ENCODE measurements at regions not wholly inside any gene's neighbourhood (a gene's known extent, or its start where the extent isn't known, plus 50 kb on each side); places are given as distances from the start of the nearest gene placed in this dataset.

DNA sequence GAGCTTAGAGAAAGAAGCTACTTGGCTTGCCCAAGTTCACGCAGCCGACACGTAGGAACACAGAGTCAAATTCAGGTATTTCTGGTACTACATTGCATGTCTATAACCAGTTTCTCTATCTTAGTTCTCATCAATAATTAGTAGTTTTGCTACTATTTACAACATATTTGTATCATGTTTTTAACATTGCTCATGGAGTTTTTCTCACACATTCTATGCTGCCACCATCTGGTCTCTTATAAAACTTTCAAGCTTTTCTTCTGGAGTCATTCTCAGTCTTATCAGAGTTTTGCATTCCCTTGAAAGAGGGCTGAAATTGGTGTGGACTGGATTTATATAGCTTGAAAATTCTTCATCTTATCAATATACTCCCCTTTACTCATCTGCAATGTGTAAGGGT, 118.8 kb upstream of the PALMD start:
- ATAC-seq (ENCODE audit: low read depth) (no peak), DNase-seq (ENCODE audit: low spot score in 2 of 2) (no peak)
- H3K27me3 Mint-ChIP-seq, result peaks cover 2% of the 10 kb centered on the region
- no peak overlapping the region for H3K27ac Mint-ChIP-seq
- H3K9me3 Mint-ChIP-seq, result peaks cover 3% of the 10 kb centered on the region
- H3K4me1 Mint-ChIP-seq, result no peaks in the 10 kb centered on the region
- no peak overlapping the region for H3K4me3 Mint-ChIP-seq
- no peaks in the 10 kb centered on the region for H3K36me3 Mint-ChIP-seq

DNA sequence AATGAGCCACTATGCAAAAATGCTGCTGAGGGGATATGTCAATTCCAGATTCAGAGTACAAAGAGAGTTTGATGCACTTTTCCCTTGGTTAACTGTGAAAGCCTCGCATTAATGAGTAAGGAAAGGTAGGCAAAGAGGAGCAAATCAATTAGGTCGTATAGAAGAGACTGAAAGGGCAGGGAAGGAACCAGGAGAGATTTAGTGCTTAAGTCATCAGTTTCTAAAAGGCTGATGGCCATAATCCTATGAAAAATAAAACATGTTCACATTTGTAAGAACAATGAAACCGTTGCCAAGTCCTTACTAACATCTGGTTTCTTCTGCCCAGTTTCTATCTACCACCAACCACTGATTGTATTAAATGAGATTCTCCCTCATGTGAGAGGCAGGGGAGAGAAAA, 118.4 kb upstream of the PALMD start:
- Mint-ChIP-seq H3K27me3 (peaks cover 2% of the 10 kb centered on the region), H3K4me3 (no peak overlapping the region), H3K36me3 (no peaks in the 10 kb centered on the region), H3K27ac (no peak overlapping the region), H3K4me1 (no peaks in the 10 kb centered on the region), H3K9me3 (peaks cover 3% of the 10 kb centered on the region)
- DNase-seq (ENCODE audit: low spot score in 2 of 2) (no peak), ATAC-seq (ENCODE audit: low read depth) (no peak)

DNA sequence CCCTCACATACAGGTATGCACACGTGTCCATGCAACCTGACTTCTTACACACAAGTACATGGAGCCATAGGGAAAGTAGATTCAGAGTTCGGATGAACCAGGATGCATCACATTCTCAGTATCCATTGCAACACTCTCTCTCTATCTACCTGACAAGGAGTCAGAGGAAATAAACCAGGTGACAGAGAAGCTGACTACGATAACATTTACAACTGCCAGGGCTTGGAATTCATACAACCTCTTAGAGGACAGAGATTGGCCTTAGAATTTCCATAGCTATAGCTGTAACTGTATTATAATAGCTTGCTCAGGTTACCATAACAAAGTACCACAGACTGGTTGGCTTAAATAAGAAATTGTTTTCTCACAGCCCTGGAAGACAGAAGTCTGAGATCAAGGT, 116.9 kb upstream of the PALMD start:
- ATAC-seq (ENCODE audit: low read depth) (no peak), DNase-seq (ENCODE audit: low spot score in 2 of 2) (no peak)
- Mint-ChIP-seq H3K4me1 (no peaks in the 10 kb centered on the region), H3K36me3 (no peaks in the 10 kb centered on the region), H3K27ac (no peak overlapping the region), H3K9me3 (peaks cover 3% of the 10 kb centered on the region), H3K27me3 (peaks cover 2% of the 10 kb centered on the region), H3K4me3 (no peak overlapping the region)

DNA sequence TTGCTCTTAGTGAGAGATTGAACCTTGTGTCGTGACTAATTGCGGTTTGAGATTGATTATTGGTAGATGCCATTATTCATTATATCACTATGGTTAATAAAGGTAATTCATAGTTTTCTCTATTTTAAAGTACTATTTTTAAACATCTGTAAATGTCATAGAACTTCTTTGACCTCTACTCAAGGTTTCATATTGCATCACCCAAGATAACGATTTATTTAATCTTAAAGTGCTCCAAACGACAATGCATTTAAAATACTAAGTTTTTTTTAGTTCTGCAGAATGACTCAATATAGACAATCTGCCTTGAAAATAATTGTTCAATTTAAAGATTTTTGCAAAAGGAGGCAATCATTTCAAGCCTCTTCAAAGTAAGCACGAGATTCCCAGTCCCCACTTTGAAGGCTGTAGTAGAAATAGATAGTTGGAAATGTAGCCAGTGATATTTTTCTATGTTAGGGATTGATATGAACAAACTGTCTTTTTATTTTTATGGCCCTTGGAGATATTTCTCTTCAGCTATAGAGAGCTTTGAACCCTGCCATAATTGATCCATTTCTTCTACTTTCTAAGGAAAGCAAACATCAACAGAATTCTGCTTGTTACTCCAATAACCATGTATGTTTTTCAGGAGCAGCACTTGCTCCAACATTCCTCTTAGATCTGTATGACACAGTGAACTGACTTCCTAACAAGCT, 114.2 kb upstream of the PALMD start:
- ATAC-seq (ENCODE audit: low read depth), result no peak

DNA sequence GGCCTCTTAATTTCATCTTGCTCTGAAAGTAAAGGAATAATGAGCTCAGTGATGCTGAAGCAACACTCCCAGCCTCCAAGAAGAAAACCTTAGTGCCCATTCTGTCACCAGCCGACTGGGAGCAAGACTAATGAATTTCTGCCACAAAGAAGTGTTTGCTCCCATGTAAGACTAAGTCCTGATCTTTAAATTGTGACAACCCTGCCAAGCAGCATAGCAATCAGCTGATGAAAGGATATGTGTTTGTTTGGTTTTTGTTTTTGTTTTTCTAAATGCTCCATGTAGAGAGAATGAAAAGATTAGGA, 113.7 kb upstream of the PALMD start:
- Mint-ChIP-seq H3K36me3 (no peaks in the 10 kb centered on the region), H3K4me1 (no peaks in the 10 kb centered on the region), H3K9me3 (peaks cover 3% of the 10 kb centered on the region), H3K27ac (no peak overlapping the region), H3K27me3 (peaks cover 2% of the 10 kb centered on the region), H3K4me3 (no peak overlapping the region)
- DNase-seq (ENCODE audit: low spot score in 2 of 2) (no peak), ATAC-seq (ENCODE audit: low read depth) (no peak)

More for the DNA sequence above, 114.2 kb upstream of the PALMD start:
- H3K9me3 Mint-ChIP-seq, result peaks cover 3% of the 10 kb centered on the region
- DNase-seq (ENCODE audit: low spot score in 2 of 2), result no peak
- H3K27ac Mint-ChIP-seq, result no peak overlapping the region
- no peak overlapping the region for H3K4me3 Mint-ChIP-seq
- no peaks in the 10 kb centered on the region for H3K36me3 Mint-ChIP-seq
- H3K4me1 Mint-ChIP-seq, result no peaks in the 10 kb centered on the region
- peaks cover 2% of the 10 kb centered on the region for H3K27me3 Mint-ChIP-seq

DNA sequence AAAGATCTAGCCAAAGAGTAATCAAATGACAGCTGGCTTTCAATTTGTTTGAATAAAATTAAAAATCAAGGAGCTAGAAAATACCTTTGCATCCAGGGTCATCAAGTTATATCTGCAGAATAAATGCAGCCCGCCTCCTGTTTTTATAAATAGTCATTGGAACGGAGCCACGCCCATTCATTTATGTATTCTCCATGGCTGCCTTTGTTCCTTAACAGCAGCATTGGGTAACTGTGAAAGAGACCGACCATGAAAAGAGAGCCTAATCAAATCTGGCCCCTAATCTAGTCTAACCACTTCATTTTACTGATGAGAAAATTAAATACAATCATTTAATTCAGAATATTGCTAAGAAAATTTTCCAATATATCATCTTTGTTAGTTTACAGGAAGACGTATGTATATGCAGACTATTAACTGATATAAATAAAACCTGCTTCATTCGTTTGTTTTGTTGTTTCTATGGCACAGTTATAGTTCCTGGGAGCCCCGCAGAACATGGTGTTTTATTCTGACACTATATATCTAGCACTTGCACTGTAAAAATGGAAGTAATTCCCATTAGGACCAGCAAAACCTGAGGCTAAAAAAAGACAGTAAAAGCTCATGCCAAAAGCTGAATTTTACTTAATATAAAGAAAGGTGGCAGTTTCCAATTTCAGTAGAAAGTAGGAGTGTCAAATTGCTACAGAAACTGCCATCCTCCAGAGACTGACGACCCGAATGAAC, 111.8 kb upstream of the PALMD start:
- Mint-ChIP-seq H3K36me3 (no peaks in the 10 kb centered on the region), H3K27me3 (no peaks in the 10 kb centered on the region), H3K4me1 (no peaks in the 10 kb centered on the region), H3K4me3 (no peak overlapping the region), H3K9me3 (no peaks in the 10 kb centered on the region), H3K27ac (no peak overlapping the region)
- no peak for DNase-seq (ENCODE audit: low spot score in 2 of 2)
- no peak for ATAC-seq (ENCODE audit: low read depth)

DNA sequence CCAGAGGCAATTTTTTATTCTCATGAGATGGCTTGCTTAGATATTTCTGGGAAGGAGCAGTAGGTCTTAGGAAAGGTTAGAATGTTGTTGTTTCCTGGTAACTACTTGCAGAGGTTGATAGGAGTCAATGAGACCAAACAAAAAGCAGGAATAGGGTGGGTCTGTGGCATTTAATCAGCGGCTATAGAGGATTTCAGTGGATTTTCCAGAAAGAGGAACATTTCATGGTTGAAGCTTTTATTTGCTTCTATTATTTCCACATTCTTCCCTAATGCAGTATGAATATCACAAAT, 111.3 kb upstream of the PALMD start:
- ATAC-seq (ENCODE audit: low read depth), result no peak

DNA sequence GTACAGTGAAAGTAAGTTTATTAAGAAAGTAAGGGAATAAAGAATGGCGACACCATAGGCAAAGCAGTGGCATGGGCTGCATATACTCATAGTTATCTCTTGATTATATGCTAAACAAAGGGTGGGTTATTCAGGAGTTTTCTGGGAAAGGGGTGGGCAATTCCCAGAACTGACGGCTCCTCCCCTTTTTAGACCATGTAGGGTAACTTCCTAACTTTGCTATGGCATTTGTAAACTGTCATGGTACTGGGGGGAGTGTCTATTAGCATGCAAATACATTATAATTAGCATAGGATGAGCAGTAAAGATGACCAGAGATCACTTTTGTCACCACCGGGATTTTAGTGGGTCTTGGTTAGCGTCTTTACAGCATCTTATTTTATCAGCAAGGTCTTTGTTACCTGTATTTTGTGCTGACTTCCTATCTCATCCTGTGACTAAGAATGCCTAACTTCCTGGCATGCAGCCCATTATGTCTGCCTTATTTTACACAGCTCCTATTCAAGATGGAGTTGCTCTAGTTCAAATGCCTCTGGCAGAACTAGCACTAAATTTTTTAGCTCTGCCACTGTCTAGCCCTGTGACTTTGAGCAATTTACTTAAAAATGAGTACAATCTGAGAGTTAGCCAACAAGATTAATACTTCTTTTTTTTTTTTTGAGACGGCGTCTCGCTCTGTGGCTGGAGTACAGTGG, 110.3 kb upstream of the PALMD start:
- ATAC-seq (ENCODE audit: low read depth), result no peak
- H3K4me3 Mint-ChIP-seq, result no peak overlapping the region
- DNase-seq (ENCODE audit: low spot score in 2 of 2), result no peak
- H3K4me1 Mint-ChIP-seq, result no peaks in the 10 kb centered on the region
- no peaks in the 10 kb centered on the region for H3K36me3 Mint-ChIP-seq
- no peaks in the 10 kb centered on the region for H3K27me3 Mint-ChIP-seq
- H3K27ac Mint-ChIP-seq, result no peak overlapping the region
- H3K9me3 Mint-ChIP-seq, result no peaks in the 10 kb centered on the region

More for the DNA sequence above, 111.3 kb upstream of the PALMD start:
- DNase-seq (ENCODE audit: low spot score in 2 of 2), result no peak
- Mint-ChIP-seq H3K9me3 (no peaks in the 10 kb centered on the region), H3K27ac (no peak overlapping the region), H3K36me3 (no peaks in the 10 kb centered on the region), H3K4me1 (no peaks in the 10 kb centered on the region), H3K27me3 (no peaks in the 10 kb centered on the region), H3K4me3 (no peak overlapping the region)

DNA sequence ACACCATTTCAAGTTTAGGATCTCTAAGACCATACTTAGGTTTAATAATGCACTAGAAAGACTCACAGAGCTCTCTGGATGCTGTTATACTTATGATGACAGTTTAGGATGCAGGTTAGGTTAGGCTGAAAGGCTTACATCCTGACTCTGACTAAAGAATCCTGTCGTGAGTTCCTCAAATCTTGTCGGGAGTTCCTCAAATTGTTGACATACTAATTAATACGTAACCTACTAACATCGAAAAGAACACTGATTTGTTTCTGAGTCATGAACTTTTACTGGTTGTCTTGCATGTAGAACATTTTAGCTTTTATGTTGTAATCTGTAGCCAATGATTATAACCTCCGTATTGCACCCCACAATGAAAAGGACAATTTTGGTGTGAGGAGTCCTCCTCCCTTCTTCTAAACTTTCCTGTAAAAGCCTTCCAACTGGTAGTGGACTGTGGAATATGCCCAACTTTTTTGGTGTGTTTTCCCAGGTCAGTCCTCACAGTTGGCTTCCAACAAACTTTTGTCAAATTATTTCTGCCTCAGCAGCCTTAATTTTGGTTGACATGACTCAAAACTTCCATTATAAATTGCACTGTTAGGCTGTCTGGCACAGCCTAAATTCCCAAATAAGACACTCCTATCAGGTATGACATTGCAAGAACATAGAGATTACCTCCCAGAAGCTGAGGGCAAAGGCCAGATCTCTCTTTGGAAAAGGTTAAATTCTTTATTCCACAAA, 107.9 kb upstream of the PALMD start:
- Mint-ChIP-seq H3K36me3 (no peaks in the 10 kb centered on the region), H3K27me3 (no peaks in the 10 kb centered on the region), H3K27ac (no peak overlapping the region), H3K4me1 (no peaks in the 10 kb centered on the region), H3K9me3 (no peaks in the 10 kb centered on the region), H3K4me3 (no peak overlapping the region)
- no peak for ATAC-seq (ENCODE audit: low read depth)
- no peak for DNase-seq (ENCODE audit: low spot score in 2 of 2)

DNA sequence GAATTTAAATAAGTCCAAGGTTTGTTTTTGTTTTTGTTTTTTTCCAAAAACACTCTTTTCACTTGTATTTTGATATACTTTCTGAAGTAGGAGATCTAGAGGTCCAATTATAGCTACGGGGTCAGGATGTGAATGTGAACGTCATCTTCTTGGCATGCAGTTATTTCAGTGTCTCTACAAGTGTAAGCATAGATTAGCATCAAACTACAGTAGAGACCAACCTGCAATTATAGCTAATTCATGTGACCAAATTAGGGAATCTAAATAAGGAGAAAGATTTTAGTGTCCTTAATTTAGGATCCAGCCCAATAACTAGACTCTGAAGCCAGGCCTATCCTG, 107.3 kb upstream of the PALMD start:
- Mint-ChIP-seq H3K27ac (no peak overlapping the region), H3K9me3 (no peaks in the 10 kb centered on the region), H3K4me1 (no peaks in the 10 kb centered on the region), H3K36me3 (no peaks in the 10 kb centered on the region), H3K27me3 (no peaks in the 10 kb centered on the region), H3K4me3 (no peak overlapping the region)
- DNase-seq (ENCODE audit: low spot score in 2 of 2) (no peak), ATAC-seq (ENCODE audit: low read depth) (no peak)

DNA sequence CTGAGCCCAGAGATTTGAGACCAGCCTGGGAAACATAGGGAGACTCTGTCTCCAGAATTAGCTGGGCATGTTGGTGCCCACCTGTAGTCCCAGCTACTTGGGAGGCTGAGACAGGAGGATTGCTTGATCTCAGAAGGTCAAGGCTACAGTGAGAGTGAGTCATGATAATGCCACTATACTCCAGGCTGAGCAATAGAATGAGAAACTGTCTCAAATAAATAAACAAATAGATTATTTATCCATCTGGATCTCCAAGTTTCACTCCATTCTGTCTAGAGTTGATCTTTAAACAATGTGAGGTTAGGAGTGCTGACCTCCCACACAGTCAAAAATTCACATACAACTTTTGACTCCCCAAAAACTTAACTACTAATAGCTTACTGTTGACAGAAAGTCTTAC, 106.8 kb upstream of the PALMD start:
- Mint-ChIP-seq H3K9me3 (no peaks in the 10 kb centered on the region), H3K4me3 (no peak overlapping the region), H3K36me3 (no peaks in the 10 kb centered on the region), H3K27me3 (no peaks in the 10 kb centered on the region), H3K4me1 (no peaks in the 10 kb centered on the region), H3K27ac (no peak overlapping the region)
- ATAC-seq (ENCODE audit: low read depth) (no peak), DNase-seq (ENCODE audit: low spot score in 2 of 2) (no peak)

DNA sequence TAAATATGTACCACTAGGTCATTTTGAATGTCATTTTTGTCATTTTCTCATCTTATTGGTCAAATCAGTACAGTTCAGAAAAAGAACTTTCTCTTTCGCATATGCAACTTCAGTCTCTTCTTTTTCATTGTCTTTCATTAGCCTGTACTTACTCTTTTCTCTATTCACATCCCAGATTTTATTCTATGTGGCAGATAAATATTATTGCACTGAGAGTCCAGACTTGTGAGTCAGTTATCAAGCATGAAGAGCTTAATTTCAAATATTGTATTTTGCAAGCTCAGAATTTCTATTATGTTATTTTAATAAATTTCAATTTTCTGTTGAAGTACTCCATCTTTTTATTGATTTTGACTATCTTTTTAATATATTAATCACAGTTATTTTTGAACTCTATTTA, 105.2 kb upstream of the PALMD start:
- Mint-ChIP-seq H3K36me3 (no peaks in the 10 kb centered on the region), H3K9me3 (no peaks in the 10 kb centered on the region), H3K4me1 (no peaks in the 10 kb centered on the region), H3K27ac (no peak overlapping the region), H3K4me3 (no peak overlapping the region), H3K27me3 (no peaks in the 10 kb centered on the region)
- DNase-seq (ENCODE audit: low spot score in 2 of 2), result no peak
- ATAC-seq (ENCODE audit: low read depth), result no peak

DNA sequence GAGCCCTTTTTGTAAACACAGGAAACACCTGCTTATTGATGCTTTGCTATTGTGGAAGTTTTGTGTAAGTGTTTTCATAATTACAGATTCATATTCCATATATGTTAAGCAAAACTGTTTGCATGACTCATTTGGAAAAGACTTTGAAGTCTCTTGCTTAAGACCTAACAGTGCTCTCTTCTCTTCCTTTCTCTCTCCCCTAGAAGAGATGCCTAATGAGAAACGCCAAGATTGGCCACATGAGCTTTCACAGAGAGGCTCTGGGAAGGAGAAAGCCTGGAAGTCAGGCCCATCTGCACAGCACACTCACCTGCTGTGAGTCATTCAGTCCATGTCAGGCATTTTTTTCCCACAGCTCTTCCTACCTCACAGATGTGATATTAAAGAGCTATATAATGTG, 101.6 kb upstream of the PALMD start:
- Mint-ChIP-seq H3K4me1 (no peaks in the 10 kb centered on the region), H3K4me3 (no peak overlapping the region), H3K36me3 (no peaks in the 10 kb centered on the region), H3K9me3 (no peaks in the 10 kb centered on the region), H3K27me3 (no peaks in the 10 kb centered on the region), H3K27ac (no peak overlapping the region)
- DNase-seq (ENCODE audit: low spot score in 2 of 2), result no peak
- no peak for ATAC-seq (ENCODE audit: low read depth)

Measured in memory B cell (primary cell).